ENCODE measurements at regions not wholly inside any gene's neighbourhood (a gene's known extent, or its start where the extent isn't known, plus 50 kb on each side); places are given as distances from the start of the nearest gene placed in this dataset.

DNA sequence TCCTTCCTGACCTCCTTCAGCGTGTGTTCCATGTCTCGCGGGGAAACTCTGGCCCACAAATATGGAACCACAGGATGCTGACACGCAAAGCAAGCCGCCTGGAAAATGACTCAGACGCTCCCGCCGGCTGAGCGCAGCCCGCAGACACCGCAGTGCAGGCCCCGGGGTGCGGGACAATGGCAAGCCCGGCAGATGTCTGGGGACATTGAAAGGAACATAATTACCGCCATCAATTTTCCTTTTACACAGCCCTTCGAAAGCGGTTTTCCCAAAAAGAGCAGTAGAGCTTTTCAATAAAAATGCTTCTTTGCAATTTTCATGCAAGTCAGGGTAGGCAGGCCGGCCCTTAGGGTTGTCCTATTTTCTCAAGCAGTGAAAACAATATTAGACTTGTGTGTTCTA, 159.2 kb upstream of the SH3BP4 start:
- no peak for TF ChIP-seq EZH2phosphoT487 (IDR thresholded peaks at IDR 0.05; ENCODE audit: borderline replicate concordance)
- TF ChIP-seq, protein P1, sequence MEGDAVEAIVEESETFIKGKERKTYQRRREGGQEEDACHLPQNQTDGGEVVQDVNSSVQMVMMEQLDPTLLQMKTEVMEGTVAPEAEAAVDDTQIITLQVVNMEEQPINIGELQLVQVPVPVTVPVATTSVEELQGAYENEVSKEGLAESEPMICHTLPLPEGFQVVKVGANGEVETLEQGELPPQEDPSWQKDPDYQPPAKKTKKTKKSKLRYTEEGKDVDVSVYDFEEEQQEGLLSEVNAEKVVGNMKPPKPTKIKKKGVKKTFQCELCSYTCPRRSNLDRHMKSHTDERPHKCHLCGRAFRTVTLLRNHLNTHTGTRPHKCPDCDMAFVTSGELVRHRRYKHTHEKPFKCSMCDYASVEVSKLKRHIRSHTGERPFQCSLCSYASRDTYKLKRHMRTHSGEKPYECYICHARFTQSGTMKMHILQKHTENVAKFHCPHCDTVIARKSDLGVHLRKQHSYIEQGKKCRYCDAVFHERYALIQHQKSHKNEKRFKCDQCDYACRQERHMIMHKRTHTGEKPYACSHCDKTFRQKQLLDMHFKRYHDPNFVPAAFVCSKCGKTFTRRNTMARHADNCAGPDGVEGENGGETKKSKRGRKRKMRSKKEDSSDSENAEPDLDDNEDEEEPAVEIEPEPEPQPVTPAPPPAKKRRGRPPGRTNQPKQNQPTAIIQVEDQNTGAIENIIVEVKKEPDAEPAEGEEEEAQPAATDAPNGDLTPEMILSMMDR (conservative IDR thresholded peaks at IDR 0.05; ENCODE audit: low read length): no peak

Measured in Loucy (cell line).